KG1 (cell line): ENCODE measurements at regions not wholly inside any gene's neighbourhood (a gene's known extent, or its start where the extent isn't known, plus 50 kb on each side); places are given as distances from the start of the nearest gene placed in this dataset.
"Not testable (repeated sequence)": the region's sequence is repeated elsewhere in the genome, so short reads cannot be mapped to it uniquely, and the experiment has no call there.

Source experiments
- DNase-seq: peaks from one replicate; lab custom pipeline; 2025; lab: John Stamatoyannopoulos, UW

- no peak for DNase-seq
These were observed 187.8 kb downstream of the SHQ1 start for GRCh38 chr3:72660270-72661114.

GRCh38 chr3:72659596-72659995 is 188.6 kb downstream of the SHQ1 start:
- DNase-seq, result no peak

GRCh38 chr3:72659188-72659587 is 189.1 kb downstream of the SHQ1 start:
- DNase-seq, result no peak

- DNase-seq, result no peak
These were observed 189.7 kb downstream of the SHQ1 start for GRCh38 chr3:72658466-72659100.

DNA sequence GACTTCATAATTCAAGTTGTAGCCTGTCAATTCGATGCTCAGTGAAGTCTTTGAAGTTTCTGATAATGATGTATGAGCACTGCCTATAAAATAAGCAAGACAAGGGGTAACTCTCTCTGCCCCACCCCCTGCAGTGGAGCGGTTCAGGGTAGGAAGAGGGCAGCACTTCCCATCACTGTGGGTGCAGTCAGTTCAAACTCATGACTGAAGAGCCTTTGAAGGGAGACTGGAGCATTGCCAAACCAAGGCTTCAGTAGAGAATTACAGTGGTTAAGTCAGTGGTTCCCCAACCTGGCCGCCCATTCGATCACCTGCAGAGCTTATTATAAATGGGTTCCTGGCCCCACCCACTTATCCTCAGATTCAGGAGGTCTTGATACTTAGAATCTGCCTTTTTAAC is 190.6 kb downstream of the SHQ1 start:
- DNase-seq, result peak; percentile 61

- no peak for DNase-seq
These were observed 192.5 kb downstream of the SHQ1 start for GRCh38 chr3:72655723-72656122.

DNA sequence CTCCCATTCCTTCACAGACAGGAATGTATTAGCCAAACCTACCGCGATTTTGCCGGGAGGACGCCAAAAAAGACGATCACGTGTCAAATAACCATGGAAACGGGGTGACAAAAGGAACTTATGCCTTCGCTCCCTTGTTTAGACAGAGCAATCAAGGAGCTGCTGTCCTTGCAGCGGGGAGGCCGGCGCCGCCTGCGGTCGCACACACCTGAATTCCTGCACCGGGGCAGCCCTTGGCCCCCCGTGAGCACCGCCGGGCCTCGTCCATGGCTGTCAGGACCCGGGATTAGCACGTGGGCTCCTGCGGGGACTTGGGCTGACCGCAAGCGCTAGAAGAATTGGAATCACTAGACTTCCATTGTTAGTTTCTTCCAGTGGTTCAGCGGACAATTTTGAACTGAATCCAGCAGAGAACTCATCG is 193.1 kb downstream of the SHQ1 start:
- DNase-seq, result no peak

GRCh38 chr3:72652395-72652794 is 195.8 kb downstream of the SHQ1 start:
- no peak for DNase-seq

DNA sequence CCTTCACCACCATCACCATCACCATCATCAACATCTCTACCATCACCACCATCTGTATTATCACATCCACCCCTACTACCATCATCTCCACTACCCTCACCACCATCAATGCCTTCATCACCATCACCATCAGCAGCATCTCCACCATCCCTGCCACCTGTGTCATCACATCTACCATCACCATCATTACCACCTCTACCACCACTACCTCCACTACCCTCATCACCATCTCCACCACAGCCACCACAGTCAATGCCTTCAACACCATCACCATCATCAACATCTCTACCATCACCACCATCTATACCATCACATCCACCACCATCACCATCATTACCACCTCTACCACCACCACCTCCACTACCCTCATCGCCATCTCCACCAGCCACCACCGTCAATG is 196.7 kb downstream of the SHQ1 start:
- no peak for DNase-seq

GRCh38 chr3:72646263-72646662 is 202.0 kb downstream of the SHQ1 start:
- DNase-seq, result no peak

GRCh38 chr3:72643635-72644034 is 204.6 kb downstream of the SHQ1 start:
- not testable (repeated sequence) for DNase-seq

GRCh38 chr3:72641684-72642083 is 206.6 kb downstream of the SHQ1 start:
- DNase-seq, result no peak

DNA sequence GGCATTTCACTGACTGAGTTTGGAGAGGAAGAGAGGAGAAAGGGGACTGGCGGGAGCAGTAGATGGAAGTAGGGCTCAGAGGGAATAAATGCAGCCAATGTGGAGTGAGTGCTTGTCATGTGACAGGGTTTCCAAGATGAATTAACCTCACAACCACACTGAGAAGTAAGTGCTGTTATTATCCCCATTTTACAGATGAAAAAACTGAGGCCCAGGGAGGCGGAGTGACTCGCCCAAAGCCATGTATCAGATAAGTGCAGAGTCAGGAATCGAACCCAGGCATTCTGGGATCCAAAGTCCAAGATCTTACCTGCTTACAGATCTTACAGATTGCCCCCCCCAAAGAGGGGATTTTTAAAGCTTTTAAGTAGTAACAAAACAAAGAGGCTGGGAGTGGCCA is 207.2 kb downstream of the SHQ1 start:
- DNase-seq, result no peak

DNA sequence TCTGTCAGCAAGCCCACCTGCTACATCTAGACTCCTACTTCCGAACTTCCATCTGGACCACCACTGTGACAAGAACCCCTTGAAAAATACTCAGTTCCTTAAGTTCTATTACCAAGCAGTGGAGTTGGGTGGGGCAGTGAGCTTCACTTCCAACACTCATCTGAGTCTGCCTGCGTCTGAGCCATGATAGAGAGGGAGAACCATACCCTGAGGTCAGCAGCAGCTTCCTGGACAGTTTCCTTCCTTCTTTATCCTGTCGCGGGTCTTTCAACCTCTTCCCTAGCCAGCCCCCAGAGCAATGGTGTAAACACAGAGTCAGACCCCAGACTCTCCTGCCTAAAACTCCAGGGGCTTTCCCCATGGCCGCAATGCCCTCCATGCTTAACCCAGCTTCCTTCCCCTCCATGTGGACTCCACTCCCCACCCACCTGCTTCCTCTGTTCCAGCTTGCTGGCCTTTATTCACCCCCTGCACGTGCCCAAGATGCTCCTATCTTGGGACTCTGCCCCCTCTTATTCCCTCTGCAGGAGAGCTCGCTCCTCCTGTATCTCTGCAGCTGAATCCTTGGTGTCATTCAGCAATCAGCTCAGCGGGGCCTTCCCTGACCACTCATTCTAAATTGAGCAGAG is 211.2 kb downstream of the SHQ1 start:
- DNase-seq, result peak; percentile 65

DNA sequence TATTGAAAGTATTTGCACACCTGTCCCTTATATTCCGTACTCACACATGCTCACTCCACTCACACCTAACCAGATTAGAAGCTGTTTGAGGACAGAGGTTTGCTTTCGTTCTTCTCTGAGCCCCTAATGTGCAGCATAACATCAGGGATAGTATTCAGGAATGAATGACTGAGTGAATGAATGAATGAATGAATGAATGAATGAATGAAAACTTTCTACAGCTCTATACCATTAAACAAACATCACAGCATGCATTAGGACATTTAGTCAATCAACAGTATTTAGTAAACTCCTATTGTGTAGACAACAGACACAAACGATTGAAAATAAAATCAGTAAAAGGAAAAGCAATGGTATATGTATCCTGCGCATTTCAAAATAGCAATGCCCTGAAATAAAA is 212.7 kb downstream of the SHQ1 start:
- DNase-seq, result no peak

- no peak for DNase-seq
These were observed 214.1 kb downstream of the SHQ1 start for GRCh38 chr3:72634128-72634527.

DNA sequence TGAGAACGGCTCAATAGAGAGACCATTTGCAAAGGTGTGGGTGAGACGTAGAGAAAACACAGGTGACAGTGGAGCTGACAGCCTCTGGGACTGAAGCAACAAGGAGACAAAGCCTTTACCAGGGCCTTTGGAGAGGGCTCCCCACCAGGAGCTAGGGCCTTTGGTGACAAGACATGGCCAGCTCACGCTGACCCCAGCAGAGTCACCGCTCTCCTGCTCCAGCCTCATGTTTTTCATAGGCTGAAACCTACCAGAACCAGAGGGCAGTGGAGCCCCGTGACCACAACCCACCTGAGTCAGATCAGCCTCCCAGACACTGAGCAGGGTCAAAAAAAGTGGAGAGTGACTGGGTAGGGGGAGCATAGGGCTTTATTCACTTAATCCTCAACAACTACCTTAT is 214.7 kb downstream of the SHQ1 start:
- no peak for DNase-seq

- no peak for DNase-seq
These were observed 215.1 kb downstream of the SHQ1 start for GRCh38 chr3:72633121-72633520.

GRCh38 chr3:72632129-72632528 is 216.1 kb downstream of the SHQ1 start:
- DNase-seq, result no peak

GRCh38 chr3:72630969-72631344 is 217.3 kb downstream of the SHQ1 start:
- no peak for DNase-seq

GRCh38 chr3:72630327-72630968 is 217.8 kb downstream of the SHQ1 start:
- no peak for DNase-seq

GRCh38 chr3:72629191-72629631 is 219.0 kb downstream of the SHQ1 start:
- DNase-seq, result peak; percentile 17

DNA sequence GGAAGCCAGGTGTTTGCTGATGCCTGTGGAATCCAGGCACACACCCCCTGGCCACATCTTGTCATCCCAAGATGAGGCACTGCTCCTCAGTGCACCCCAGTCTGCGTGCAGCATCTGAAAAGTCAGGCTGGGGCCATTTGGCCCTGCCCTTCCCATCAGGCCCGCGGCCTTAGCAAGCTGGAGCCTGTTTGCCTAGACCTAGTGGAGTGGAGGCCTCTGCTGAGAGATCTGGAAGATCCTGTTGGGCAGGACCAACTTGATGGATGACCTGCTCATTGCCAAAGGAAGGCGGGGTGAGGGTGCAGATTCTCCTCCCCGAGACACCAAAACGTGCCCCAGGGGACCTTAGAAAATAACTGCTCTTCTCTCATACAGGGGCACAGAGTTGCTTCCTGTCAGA is 220.2 kb downstream of the SHQ1 start:
- no peak for DNase-seq
